IPS-18a (cell line): ENCODE measurements at regions not wholly inside any gene's neighbourhood (a gene's known extent, or its start where the extent isn't known, plus 50 kb on each side); places are given as distances from the start of the nearest gene placed in this dataset.
"Not testable (repeated sequence)": the region's sequence is repeated elsewhere in the genome, so short reads cannot be mapped to it uniquely, and the experiment has no call there.

Experiments
- H3K27ac ChIP-seq: one replicate; pipeline ENCODE4 v1.5.1; 2013; ENCODE audit warnings: low read length
- H3K27me3 ChIP-seq: one replicate; pipeline ENCODE4 v1.6.1; 2013; ENCODE audit warnings: mild to moderate bottlenecking, low read length; ENCODE audit not compliant: control insufficient read depth, insufficient read depth
- H3K36me3 ChIP-seq: one replicate; pipeline ENCODE4 v1.6.1; 2013; ENCODE audit warnings: low read depth, low read length; ENCODE audit not compliant: control insufficient read depth
- H3K4me1 ChIP-seq: one replicate; pipeline ENCODE4 v1.6.1; 2013; ENCODE audit warnings: low read depth, low read length; ENCODE audit not compliant: control insufficient read depth
- H3K4me3 ChIP-seq: one replicate; pipeline ENCODE4 v1.5.1; 2013; ENCODE audit warnings: low read length
- H3K9ac ChIP-seq: one replicate; pipeline ENCODE4 v1.6.1; 2013; ENCODE audit warnings: mild to moderate bottlenecking, low read length, moderate library complexity
- H3K9me3 ChIP-seq: one replicate; pipeline ENCODE4 v1.6.1; 2013; ENCODE audit warnings: low read depth, low read length; ENCODE audit not compliant: control insufficient read depth

DNA sequence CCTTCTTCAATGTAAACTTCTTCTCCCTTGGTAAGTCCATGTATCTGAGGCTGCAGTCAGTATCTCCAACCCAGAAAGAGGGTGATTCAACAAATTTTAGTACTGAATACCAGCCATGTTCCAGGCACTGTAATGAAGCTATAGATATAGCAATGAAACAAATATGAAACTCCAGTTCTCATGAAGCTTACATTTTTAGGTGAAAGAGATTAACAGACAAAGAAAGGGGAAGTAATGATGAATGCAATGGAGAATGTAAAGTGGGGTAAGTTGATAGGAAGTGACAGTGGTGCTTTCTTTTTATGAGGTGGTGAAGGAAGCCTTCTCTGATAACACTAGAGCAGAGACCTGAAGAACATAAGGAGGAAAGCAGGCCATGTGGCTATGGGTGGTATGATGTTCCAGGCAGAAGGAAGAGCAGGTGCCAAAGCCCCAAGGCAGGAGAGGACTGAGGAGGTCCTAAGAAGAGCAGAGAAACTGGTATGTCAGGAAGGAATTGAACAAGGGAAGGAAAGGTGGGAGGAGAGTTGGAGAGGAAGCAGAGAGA lies 143.6 kb downstream of the TFAP2B start:
- Histone ChIP-seq H3K4me1 (no peaks in the 10 kb centered on the region), H3K27me3 (no peaks in the 10 kb centered on the region), H3K9ac (no peak overlapping the region), H3K9me3 (no peaks in the 10 kb centered on the region), H3K36me3 (no peaks in the 10 kb centered on the region), H3K27ac (no peak overlapping the region), H3K4me3 (no peak overlapping the region)

DNA sequence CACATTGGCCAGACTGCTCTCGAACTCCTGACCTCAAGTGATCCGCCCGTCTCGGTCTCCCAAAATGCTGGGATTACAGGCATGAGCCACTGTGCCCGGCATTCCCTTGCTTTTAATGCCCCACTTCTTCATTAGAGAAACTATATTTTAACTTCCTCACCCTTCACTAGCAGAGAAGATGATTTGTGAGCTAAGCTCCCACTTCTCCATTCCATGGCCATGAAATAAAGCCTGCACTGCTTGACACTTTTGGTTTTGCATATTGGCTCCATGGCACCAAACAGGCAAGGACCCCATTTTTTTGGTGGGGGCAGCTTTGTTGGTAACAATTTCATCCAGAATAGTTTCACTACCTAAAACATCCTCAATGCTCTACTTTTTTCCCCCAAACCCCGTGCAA lies 145.3 kb downstream of the TFAP2B start:
- no peaks in the 10 kb centered on the region for H3K27me3 ChIP-seq
- no peaks in the 10 kb centered on the region for H3K4me1 ChIP-seq
- H3K36me3 ChIP-seq = no peaks in the 10 kb centered on the region

DNA sequence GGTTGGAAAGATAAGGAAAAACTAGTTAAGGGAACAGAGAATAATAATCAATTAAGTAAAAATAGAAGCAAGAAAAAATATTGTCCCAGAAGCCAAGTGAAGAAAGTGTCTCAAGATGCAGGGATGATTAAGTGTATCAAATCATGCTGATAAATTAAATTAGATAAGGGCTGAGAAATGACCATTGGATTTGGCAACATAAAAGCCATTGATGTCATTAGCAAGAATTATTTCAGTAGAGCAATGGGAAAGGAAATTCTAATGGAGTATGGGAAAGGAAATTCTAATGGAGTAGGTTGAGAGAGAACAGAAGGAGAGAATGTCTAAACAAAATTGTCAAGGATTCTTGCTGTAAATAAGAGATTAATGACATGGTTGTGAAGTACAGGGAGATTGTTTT lies 146.8 kb downstream of the TFAP2B start:
- Histone ChIP-seq H3K4me3 (no peak overlapping the region), H3K4me1 (no peaks in the 10 kb centered on the region), H3K27me3 (no peaks in the 10 kb centered on the region), H3K36me3 (no peaks in the 10 kb centered on the region), H3K27ac (no peak overlapping the region), H3K9ac (no peak overlapping the region), H3K9me3 (no peaks in the 10 kb centered on the region)

More for the DNA sequence above, 145.3 kb downstream of the TFAP2B start:
- Histone ChIP-seq H3K4me3 (no peak overlapping the region), H3K27ac (no peak overlapping the region), H3K9me3 (no peaks in the 10 kb centered on the region), H3K9ac (no peak overlapping the region)

DNA sequence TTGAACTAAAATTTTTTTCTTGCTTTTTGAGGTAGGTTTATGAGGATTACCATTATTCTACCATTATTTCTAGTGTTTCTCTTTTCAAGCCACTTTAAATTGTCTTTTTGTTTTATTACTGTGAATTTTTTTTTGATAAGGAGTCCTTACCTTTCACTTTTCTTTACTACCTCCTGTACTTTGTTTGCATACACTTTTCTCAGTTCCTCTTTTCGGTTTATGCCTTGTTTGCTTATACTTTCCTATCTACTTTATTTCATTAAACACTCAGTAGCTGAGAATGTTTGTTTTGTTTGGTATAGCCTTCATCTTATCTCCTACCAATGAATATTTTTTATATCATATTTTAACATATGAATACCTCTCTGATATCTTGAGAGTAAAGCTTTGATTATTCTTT lies 147.9 kb downstream of the TFAP2B start:
- no peak overlapping the region for H3K27ac ChIP-seq
- H3K9ac ChIP-seq = no peak overlapping the region
- no peaks in the 10 kb centered on the region for H3K27me3 ChIP-seq
- no peaks in the 10 kb centered on the region for H3K4me1 ChIP-seq
- H3K9me3 ChIP-seq = no peaks in the 10 kb centered on the region
- H3K36me3 ChIP-seq = no peaks in the 10 kb centered on the region
- no peak overlapping the region for H3K4me3 ChIP-seq

DNA sequence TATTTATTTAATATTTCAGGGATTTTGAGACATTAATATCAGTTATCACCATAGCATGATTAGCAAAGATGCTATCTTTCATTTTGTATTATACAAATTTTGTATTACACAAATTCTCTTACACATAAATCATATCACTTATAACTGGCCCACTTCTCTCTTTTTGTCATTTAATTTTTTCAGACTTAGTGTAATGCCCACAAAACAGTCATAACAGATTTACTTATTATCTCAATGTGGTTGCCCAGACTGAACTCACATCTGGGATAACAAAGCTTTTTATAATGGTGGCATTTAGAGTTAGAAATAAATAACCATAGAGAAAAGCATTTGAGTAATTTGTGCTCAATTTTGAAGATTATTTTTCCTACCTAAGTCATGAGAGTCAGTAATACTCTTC lies 148.3 kb downstream of the TFAP2B start:
- Histone ChIP-seq H3K36me3 (no peaks in the 10 kb centered on the region), H3K4me1 (no peaks in the 10 kb centered on the region), H3K4me3 (no peak overlapping the region), H3K9ac (no peak overlapping the region), H3K9me3 (no peaks in the 10 kb centered on the region), H3K27me3 (no peaks in the 10 kb centered on the region), H3K27ac (no peak overlapping the region)

DNA sequence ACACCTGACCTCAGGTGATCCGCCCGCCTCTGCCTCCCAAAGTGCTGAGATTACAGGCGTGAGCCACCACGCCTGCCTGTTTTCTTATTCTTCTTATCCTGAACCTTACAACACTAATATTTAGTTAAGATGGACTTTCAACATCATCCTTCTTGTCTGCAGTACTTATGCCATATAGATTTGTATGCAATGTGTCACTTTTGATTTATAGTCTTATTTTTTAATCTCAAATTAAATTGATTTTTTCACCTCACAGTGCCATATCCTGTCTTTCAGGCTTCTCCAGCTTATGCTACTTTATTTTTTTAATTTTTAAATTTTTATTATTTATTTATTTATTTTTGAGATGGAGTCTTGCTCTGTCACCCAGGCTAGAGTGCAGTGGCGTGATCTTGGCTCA lies 149.6 kb downstream of the TFAP2B start:
- not testable (repeated sequence) for H3K27ac ChIP-seq, H3K4me3 ChIP-seq, H3K27me3 ChIP-seq, H3K4me1 ChIP-seq, H3K9ac ChIP-seq, H3K36me3 ChIP-seq, H3K9me3 ChIP-seq

DNA sequence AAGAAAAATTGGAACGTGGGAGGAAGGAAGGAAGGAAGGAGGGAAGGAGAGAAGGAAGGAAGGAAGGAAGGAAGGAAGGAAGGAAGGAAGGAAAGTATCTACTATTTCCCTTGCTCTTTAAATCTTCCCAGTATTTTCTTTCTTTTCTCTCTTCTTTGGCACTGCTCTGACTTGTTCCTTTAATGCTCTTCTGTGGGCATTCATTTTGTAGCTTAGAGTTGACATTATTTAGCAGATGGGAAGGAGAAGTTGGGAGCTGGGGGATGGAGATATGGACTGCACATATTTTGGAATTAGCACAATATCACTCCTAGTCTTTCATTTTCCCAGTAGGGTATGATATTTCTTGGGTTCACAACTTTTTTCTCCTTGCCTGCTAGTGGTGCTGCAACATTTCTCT lies 152.2 kb downstream of the TFAP2B start:
- no peaks in the 10 kb centered on the region for H3K9me3 ChIP-seq
- no peaks in the 10 kb centered on the region for H3K36me3 ChIP-seq
- no peak overlapping the region for H3K27ac ChIP-seq
- H3K27me3 ChIP-seq = no peaks in the 10 kb centered on the region
- H3K9ac ChIP-seq = no peak overlapping the region
- no peak overlapping the region for H3K4me3 ChIP-seq
- no peaks in the 10 kb centered on the region for H3K4me1 ChIP-seq

DNA sequence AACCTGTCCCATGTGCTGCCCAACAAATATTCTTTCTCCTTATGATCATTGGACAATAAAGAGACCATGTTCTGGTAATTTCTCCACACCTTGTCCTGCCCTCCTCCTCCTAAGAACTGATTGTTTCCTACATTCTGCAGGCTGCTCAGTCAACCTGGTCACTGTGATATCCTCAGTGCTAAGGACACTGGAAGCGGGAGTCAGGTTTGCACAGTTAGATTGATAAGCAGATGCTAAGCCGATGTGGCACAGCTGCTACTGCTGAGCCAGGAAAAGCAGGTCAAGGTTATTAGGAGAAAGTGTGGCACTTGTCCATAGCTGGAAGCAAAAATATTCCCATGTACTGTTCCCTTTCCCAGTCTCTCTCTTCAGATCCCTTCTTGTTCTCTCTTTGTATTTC lies 154.8 kb downstream of the TFAP2B start:
- H3K4me1 ChIP-seq = no peaks in the 10 kb centered on the region
- H3K36me3 ChIP-seq = no peaks in the 10 kb centered on the region
- H3K27me3 ChIP-seq = no peaks in the 10 kb centered on the region
- no peak overlapping the region for H3K27ac ChIP-seq
- H3K9ac ChIP-seq = no peak overlapping the region
- no peaks in the 10 kb centered on the region for H3K9me3 ChIP-seq
- H3K4me3 ChIP-seq = no peak overlapping the region

DNA sequence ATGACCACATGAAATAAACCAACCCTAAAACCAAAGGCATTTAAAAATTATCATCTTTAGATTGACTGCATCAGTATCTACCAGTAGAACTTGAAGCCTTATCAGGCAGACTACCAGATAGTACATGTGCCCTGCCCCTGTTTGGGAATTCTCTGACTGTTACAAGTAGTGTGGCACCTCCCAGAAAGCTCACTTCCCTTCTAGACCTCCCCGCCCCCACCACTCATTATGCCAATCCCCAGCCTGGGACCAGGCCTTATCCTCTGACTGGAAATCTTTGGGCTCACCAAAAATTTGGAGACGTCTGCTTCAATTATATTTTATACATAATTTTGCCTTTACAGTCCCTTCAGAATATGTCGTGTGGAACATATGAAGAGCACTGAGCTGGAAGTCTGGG lies 155.6 kb downstream of the TFAP2B start:
- Histone ChIP-seq H3K36me3 (no peaks in the 10 kb centered on the region), H3K4me3 (no peak overlapping the region), H3K27me3 (no peaks in the 10 kb centered on the region), H3K4me1 (peaks cover 2% of the 10 kb centered on the region), H3K9me3 (no peaks in the 10 kb centered on the region), H3K27ac (no peak overlapping the region), H3K9ac (no peak overlapping the region)

DNA sequence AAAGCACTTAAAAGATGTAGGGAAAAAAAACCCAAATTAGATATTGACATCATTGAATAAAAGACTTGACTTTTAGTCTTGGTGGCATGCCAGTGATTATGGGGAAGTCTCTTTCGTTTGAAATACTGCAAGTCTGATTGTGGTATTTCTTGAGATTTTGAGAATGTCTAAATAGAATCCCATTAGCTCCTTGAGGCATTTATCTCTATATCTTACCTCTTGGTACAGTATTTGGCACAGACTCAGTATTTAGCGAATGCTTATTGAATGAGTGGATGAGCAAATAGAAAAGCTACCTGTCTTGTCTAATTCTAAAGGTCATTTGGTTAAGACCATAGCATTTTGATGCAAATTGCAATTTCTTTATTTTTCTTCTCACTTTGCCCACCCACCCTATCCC lies 156.5 kb downstream of the TFAP2B start:
- no peaks in the 10 kb centered on the region for H3K36me3 ChIP-seq
- H3K27ac ChIP-seq = no peak overlapping the region
- no peak overlapping the region for H3K9ac ChIP-seq
- no peaks in the 10 kb centered on the region for H3K27me3 ChIP-seq
- peaks cover 7% of the 10 kb centered on the region for H3K4me1 ChIP-seq
- no peak overlapping the region for H3K4me3 ChIP-seq
- H3K9me3 ChIP-seq = no peaks in the 10 kb centered on the region

DNA sequence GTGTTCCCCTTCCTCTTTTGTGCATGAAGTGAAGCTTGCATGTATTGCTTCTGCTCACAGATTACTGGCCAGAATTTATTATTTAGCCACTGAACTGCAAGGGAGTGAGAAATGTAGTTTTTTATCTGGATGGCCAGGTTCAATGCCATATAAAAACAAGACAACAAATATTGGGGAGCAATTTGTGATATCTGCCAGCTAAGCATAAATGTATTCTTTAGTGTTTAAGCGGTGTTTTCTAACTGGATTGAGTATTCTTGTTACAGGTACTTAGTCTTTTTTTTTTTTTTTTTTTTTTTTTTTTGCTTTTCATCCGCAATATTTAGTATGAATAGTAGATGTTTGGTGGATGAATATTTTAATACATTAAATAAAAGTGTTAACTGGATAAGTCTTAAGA lies 158.2 kb downstream of the TFAP2B start:
- no peak overlapping the region for H3K4me3 ChIP-seq
- H3K27me3 ChIP-seq = no peaks in the 10 kb centered on the region
- no peaks in the 10 kb centered on the region for H3K36me3 ChIP-seq
- H3K4me1 ChIP-seq = peaks cover 7% of the 10 kb centered on the region
- no peaks in the 10 kb centered on the region for H3K9me3 ChIP-seq
- no peak overlapping the region for H3K27ac ChIP-seq
- H3K9ac ChIP-seq = no peak overlapping the region

DNA sequence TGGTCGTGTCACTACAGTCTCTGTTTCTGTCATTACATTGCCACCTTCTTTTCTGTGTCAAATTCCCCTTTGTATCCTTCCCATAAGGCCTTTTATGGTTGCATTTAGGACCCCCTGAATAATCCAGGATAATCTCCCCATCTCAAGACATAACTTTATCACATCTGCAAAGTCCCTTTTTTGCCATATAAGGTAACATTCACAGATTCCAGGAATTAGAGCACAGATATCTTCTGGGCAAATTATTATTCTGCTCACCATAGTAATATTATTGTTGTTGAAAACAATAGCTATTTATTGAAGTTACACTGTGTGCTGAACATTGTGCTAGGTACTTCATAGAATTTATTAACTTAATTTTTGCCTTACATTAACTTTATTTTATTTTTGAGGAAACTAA lies 159.1 kb downstream of the TFAP2B start:
- Histone ChIP-seq H3K27ac (no peak overlapping the region), H3K4me1 (peaks cover 7% of the 10 kb centered on the region), H3K4me3 (no peak overlapping the region), H3K9ac (no peak overlapping the region), H3K27me3 (no peaks in the 10 kb centered on the region), H3K9me3 (no peaks in the 10 kb centered on the region), H3K36me3 (no peaks in the 10 kb centered on the region)
